GM18508 (cell line): ENCODE measurements at regions not wholly inside any gene's neighbourhood (a gene's known extent, or its start where the extent isn't known, plus 50 kb on each side); places are given as distances from the start of the nearest gene placed in this dataset.
"Not testable (repeated sequence)": the region's sequence is repeated elsewhere in the genome, so short reads cannot be mapped to it uniquely, and the experiment has no call there.

Experiments
- ATAC-seq: cut with Tn5 transposase; IDR thresholded peaks from one replicate; pipeline ENCODE4 v1.9.1; 2021; ENCODE audit warnings: moderate number of reproducible peaks; ENCODE audit not compliant: insufficient read depth, unreplicated experiment

GRCh38 chr21:35179990-35180540, 131.0 kb upstream of the RUNX1 start:
- ATAC-seq: no peak

- no peak for ATAC-seq
Observed at GRCh38 chr21:35178827-35179226, 129.7 kb upstream of the RUNX1 start.

- no peak for ATAC-seq
Observed at GRCh38 chr21:35178098-35178497, 129.0 kb upstream of the RUNX1 start.

DNA sequence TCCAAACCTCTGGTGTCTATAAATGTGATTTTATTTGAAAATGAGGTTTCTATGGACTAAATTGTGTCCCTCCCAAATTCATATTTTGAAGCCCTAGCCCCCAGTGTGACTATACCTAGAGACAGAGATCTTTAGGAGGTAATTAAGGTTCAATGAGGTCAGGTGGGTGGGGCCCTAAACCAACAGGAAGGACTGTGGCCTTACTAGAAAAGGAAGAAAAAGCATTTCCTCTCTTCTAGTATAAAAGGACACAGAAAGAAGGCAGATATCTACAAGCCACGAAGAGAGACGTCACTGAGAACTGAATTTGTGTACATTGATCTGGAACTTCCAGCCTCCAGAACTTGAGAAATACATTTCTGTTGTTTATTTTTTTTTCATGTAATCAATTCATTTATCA, 123.1 kb upstream of the RUNX1 start:
- ATAC-seq: no peak

GRCh38 chr21:35171385-35171784, 122.3 kb upstream of the RUNX1 start:
- ATAC-seq: no peak

GRCh38 chr21:35170818-35171217, 121.7 kb upstream of the RUNX1 start:
- no peak for ATAC-seq

DNA sequence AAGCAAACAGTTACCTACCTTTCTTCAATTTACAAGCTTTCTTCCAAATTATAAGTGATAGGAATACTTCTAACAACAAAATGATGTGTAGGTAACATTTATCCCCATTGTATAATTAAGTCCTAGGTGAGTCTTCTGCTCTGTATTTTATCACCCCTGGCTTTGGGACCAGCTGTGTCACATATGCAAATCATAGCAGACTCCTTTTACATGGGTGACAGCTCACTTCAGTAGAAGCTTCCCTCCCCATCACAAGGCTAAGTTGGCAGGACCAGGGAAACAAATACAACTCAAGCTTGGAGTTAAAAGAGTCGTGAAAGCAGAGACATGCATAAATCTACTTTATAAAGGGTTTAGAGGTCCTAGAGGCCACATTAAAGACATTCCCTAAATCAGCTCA, 121.1 kb upstream of the RUNX1 start:
- ATAC-seq: no peak

DNA sequence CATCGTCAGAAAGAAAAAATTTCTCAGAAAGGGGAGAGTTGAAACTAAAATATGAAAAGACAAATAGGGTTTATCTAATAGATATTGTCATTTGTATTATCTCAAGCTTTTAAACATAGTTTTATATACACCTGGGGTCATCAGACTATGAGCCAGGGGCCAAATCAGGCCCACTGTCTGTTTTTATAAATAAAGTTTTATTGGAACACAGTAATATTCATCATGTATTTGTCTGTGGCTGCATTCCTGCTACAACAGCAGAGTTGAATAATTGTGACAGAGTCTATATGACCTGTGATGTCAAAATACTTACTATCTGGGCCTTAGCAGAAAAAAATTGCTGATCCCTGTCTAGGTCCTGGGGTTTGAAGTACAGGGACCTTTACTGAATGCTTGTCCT, 120.5 kb upstream of the RUNX1 start:
- no peak for ATAC-seq

DNA sequence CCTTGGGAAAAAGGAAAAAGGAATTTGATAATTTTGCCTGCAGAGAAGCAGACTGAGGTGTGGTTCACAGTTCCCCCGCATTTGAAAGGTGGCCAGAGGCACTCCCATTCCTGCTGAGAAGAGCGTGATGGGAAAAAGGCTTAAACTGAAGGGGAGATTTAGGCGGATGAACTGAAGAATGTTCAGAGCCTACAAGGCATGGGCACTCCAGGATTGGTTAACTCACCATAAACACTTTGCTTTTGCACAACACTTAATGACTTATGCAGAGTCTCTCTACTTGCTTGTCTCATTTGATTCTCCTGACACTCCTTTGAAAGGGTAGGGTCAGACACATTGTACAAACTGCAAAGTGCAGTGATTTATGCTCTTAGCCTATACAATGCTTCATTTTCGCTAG, 119.6 kb upstream of the RUNX1 start:
- ATAC-seq: no peak

- no peak for ATAC-seq
Observed at GRCh38 chr21:35164971-35165483, 115.9 kb upstream of the RUNX1 start.

DNA sequence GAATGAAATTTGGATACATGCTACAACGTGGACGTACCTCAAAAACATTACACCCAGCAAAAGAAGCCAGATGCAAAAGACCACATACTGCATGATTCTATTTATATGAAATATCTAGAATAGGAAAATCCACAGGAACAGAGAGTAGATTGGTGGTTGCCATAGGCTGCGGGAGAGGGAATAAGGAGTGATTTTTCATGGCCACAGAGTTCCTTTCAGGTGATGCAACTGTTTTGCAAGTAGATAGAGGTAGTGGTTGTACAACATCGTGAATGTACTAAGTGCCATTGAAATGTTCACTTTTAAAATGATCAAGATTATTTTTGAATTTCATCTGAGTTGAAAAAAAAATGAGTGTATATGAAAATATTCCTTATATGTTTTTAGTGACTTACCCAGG, 115.3 kb upstream of the RUNX1 start:
- ATAC-seq: no peak

DNA sequence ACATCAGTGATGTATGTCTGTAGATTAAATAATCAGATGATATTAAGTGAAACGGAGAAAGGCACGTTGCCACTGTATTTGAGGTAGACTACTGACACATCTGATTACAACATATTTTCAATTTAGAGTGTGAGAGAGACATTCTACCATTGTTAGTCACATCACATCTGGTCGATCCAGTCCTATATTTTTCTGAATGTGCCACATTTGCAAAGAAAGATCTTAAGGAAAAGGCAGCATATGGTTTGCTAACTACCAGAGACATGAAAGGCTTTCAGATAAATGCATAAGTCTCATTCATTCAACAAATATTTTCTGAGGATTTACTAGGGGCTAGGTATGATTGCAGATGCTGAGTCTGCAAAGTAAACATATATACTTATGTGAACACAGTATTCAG, 114.3 kb upstream of the RUNX1 start:
- no peak for ATAC-seq

DNA sequence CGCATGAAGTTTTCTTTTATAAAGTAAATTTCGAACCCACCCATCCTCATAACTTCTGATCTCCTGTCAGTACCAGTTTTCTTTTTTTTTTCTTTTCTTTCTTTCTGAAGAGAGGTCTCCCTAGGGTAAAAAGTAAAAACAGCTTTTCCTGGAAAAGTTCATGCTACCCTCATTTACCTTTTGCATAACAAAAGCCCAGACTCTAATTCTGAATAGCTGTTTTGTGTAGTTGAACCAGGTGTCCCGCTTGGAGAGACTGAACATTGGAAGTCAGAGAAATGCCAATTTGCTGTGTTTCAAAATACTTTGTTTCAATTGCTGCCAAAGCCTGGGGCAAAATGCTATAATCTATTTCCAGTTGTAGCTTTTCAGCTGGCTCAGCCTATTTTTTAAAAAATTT, 113.7 kb upstream of the RUNX1 start:
- ATAC-seq: no peak

DNA sequence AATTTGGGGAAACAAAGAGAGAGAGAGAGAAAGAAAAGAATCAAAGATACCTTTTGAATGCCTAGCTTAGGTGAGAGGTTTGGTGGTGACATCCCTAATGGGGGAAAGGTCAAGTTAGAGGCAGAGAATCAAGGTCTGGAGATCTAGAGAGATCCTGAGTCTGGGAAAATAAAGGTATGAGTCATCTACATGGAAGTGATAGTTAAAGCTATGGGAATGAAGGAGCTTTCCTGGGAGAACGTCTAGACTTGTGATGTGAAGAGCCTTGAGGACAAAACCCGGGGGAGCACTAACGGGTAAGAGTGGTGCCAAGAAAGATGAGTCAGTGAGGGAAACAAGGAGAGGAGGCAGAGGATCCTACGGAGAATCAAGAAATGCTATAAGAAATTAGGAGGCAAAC, 110.8 kb upstream of the RUNX1 start:
- ATAC-seq: no peak

DNA sequence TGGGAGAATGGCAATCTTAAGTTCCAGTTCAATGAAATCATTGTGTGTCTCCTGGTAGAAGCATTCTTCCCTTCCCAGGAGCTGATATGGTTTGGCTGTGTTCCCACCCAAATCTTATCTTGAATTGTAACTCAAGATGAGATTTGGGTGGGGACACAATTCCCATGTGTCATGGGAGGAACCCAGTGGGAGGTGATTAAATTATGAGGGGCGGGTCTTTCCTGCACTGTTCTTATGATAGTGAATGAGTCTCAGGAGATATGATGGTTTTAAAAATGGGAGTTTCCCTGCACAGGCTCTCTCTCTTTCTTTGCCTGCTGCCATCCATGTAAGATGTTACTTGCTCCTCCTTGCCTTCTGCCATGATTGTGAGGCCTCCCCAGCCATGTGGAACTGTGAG, 108.3 kb upstream of the RUNX1 start:
- ATAC-seq: not testable (repeated sequence)

GRCh38 chr21:35156293-35157278, 107.5 kb upstream of the RUNX1 start:
- no peak for ATAC-seq

- no peak for ATAC-seq
Observed at GRCh38 chr21:35154788-35155187, 105.7 kb upstream of the RUNX1 start.

- ATAC-seq: no peak
Observed at GRCh38 chr21:35153671-35154070, 104.6 kb upstream of the RUNX1 start.

DNA sequence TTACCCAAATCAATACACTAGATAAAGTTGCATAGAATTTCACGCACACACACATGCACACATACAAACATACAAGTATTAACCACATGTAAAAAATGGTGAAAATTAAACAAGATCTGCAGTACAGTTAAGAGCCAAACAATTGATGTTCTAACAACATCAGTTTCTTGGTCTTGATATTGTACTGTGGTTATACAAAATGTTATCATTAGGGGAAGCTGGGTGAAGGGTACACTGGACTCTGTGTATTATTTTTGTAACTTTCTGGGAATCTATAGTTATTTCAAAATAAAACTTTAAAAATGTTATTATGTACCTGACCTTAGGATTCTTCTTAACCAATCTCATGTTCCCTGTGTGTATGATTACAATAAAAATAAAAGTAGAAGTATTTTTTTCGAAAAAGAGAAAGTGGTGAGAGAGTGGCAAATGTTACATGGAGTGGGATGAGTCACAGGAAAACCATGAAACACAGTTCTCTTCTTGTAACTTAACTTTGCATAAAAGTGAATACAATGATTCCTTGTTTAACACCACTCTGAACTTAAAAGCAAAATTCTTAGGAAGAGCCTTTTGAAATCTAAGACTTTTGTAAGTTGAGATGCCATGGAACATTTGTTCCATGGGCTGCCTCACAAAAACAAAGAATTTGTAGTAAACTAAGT, 101.6 kb upstream of the RUNX1 start:
- no peak for ATAC-seq

GRCh38 chr21:35149698-35150097, 100.6 kb upstream of the RUNX1 start:
- no peak for ATAC-seq

DNA sequence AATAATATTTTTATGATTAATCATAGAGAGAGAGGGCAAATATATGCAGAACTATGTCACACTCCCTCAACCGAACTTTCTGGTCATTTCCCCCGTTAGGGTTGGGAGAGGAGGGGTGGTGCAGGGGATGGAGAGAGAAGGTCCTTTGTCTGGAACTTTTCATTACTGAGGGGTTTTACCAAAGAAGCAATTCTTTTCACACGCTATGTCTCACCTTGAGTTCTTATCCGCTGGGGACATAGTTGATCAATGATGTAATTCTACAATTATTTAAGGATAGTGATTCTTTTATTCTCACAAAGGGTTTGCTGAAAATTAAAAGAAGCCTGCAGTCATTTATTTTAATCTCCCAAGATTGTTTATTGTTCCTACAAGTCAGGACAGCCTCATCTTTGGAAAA, 98.3 kb upstream of the RUNX1 start:
- ATAC-seq: no peak
